ENCODE measurements at regions not wholly inside any gene's neighbourhood (a gene's known extent, or its start where the extent isn't known, plus 50 kb on each side); places are given as distances from the start of the nearest gene placed in this dataset.

DNA sequence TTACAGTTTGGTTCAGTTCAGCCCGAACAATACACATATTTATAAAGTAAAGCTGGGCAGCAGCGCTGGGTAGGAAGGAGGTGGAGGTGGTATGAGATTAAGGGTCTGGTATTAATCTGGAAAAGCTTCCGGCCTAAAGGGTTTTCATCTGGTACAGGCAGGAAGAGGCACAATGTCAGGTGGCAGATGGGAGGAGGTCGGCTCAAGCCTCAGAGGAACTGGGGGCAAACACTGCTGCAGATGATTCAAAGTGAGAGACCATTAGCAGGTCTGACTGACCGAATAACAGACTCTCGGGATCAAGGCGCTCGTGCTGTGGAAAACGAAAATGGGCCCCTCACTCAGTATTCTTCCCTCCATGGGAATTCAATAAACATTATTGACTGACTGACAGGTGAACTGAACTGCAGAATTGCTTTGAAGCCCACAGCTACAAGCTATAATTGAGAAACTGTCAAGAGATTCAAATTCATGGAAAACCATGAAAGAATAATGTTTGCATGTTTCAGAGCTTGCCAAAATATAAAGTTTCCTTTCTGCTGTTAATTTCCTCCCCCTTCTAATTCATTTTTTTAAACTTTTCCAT is 75.3 kb downstream of the TMEM167A start (continued):
- TF ChIP-seq, protein P1, sequence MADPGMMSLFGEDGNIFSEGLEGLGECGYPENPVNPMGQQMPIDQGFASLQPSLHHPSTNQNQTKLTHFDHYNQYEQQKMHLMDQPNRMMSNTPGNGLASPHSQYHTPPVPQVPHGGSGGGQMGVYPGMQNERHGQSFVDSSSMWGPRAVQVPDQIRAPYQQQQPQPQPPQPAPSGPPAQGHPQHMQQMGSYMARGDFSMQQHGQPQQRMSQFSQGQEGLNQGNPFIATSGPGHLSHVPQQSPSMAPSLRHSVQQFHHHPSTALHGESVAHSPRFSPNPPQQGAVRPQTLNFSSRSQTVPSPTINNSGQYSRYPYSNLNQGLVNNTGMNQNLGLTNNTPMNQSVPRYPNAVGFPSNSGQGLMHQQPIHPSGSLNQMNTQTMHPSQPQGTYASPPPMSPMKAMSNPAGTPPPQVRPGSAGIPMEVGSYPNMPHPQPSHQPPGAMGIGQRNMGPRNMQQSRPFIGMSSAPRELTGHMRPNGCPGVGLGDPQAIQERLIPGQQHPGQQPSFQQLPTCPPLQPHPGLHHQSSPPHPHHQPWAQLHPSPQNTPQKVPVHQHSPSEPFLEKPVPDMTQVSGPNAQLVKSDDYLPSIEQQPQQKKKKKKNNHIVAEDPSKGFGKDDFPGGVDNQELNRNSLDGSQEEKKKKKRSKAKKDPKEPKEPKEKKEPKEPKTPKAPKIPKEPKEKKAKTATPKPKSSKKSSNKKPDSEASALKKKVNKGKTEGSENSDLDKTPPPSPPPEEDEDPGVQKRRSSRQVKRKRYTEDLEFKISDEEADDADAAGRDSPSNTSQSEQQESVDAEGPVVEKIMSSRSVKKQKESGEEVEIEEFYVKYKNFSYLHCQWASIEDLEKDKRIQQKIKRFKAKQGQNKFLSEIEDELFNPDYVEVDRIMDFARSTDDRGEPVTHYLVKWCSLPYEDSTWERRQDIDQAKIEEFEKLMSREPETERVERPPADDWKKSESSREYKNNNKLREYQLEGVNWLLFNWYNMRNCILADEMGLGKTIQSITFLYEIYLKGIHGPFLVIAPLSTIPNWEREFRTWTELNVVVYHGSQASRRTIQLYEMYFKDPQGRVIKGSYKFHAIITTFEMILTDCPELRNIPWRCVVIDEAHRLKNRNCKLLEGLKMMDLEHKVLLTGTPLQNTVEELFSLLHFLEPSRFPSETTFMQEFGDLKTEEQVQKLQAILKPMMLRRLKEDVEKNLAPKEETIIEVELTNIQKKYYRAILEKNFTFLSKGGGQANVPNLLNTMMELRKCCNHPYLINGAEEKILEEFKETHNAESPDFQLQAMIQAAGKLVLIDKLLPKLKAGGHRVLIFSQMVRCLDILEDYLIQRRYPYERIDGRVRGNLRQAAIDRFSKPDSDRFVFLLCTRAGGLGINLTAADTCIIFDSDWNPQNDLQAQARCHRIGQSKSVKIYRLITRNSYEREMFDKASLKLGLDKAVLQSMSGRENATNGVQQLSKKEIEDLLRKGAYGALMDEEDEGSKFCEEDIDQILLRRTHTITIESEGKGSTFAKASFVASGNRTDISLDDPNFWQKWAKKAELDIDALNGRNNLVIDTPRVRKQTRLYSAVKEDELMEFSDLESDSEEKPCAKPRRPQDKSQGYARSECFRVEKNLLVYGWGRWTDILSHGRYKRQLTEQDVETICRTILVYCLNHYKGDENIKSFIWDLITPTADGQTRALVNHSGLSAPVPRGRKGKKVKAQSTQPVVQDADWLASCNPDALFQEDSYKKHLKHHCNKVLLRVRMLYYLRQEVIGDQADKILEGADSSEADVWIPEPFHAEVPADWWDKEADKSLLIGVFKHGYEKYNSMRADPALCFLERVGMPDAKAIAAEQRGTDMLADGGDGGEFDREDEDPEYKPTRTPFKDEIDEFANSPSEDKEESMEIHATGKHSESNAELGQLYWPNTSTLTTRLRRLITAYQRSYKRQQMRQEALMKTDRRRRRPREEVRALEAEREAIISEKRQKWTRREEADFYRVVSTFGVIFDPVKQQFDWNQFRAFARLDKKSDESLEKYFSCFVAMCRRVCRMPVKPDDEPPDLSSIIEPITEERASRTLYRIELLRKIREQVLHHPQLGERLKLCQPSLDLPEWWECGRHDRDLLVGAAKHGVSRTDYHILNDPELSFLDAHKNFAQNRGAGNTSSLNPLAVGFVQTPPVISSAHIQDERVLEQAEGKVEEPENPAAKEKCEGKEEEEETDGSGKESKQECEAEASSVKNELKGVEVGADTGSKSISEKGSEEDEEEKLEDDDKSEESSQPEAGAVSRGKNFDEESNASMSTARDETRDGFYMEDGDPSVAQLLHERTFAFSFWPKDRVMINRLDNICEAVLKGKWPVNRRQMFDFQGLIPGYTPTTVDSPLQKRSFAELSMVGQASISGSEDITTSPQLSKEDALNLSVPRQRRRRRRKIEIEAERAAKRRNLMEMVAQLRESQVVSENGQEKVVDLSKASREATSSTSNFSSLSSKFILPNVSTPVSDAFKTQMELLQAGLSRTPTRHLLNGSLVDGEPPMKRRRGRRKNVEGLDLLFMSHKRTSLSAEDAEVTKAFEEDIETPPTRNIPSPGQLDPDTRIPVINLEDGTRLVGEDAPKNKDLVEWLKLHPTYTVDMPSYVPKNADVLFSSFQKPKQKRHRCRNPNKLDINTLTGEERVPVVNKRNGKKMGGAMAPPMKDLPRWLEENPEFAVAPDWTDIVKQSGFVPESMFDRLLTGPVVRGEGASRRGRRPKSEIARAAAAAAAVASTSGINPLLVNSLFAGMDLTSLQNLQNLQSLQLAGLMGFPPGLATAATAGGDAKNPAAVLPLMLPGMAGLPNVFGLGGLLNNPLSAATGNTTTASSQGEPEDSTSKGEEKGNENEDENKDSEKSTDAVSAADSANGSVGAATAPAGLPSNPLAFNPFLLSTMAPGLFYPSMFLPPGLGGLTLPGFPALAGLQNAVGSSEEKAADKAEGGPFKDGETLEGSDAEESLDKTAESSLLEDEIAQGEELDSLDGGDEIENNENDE (IDR thresholded peaks at IDR 0.05; ENCODE audit: insufficient replicate concordance, low read length): no peak
- no peak for TF ChIP-seq SP2 (IDR thresholded peaks at IDR 0.05; ENCODE audit: low read length)
- TF ChIP-seq, protein P2, sequence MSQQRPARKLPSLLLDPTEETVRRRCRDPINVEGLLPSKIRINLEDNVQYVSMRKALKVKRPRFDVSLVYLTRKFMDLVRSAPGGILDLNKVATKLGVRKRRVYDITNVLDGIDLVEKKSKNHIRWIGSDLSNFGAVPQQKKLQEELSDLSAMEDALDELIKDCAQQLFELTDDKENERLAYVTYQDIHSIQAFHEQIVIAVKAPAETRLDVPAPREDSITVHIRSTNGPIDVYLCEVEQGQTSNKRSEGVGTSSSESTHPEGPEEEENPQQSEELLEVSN (IDR thresholded peaks at IDR 0.05): no peak
- no peak for TF ChIP-seq BACH1 (IDR thresholded peaks at IDR 0.05; ENCODE audit: low read length)
- TF ChIP-seq SAP30 (IDR thresholded peaks at IDR 0.05; ENCODE audit: insufficient read depth, insufficient replicate concordance, low read length): no peak
- TF ChIP-seq CHD2 (IDR thresholded peaks at IDR 0.05; ENCODE audit: low read length): no peak
- no peak for TF ChIP-seq GABPA (IDR thresholded peaks at IDR 0.05; ENCODE audit: borderline replicate concordance, insufficient read depth, low read length)
- no peak for TF ChIP-seq EZH2 (IDR thresholded peaks at IDR 0.05; ENCODE audit: low read depth, low read length, severe bottlenecking)

Measured in H1 (cell line).